BJ (cell line): ENCODE measurements at regions not wholly inside any gene's neighbourhood (a gene's known extent, or its start where the extent isn't known, plus 50 kb on each side); places are given as distances from the start of the nearest gene placed in this dataset.

Source experiments
- CTCF ChIA-PET: fragments of 350-600 bp; formaldehyde crosslinking; extraction: SDS; loops from one replicate; lab custom pipeline; 2021; ENCODE audit warnings: antibody characterized with exemption, inconsistent platforms; lab: Yijun Ruan, JAX
- POLR2A ChIA-PET: fragments of 300-600 bp; sonication (Branson Sonifier 250); formaldehyde crosslinking; extraction: SDS; loops from one replicate; lab custom pipeline; 2021; ENCODE audit warnings: antibody characterized with exemption; lab: Charles Lee
- DNase-seq: peaks from one replicate; pipeline ENCODE4 v3.0.0-alpha.2; 2011; ENCODE audit warnings: low read depth
- H3K27me3 ChIP-seq: 2 replicates; pipeline ENCODE4 v1.6.0; 2011; ENCODE audit warnings: low read length; ENCODE audit not compliant: control insufficient read depth, insufficient read depth
- H3K36me3 ChIP-seq: 2 replicates; pipeline ENCODE4 v1.5.1; 2011; ENCODE audit warnings: low read length; ENCODE audit not compliant: control insufficient read depth, insufficient read depth
- H3K4me3 ChIP-seq: 2 replicates; pipeline ENCODE4 v1.5.1; 2011; ENCODE audit warnings: low read depth, mild to moderate bottlenecking, control low read depth, low read length
- TF ChIP-seq, protein P1 (sequence below): IDR thresholded peaks from 2 replicates; pipeline ENCODE4 v1.5.1; 2011; ENCODE audit warnings: low read depth, mild to moderate bottlenecking, control low read depth, inconsistent platforms, low read length, moderate library complexity; ENCODE audit not compliant: insufficient read depth

- POLR2A ChIA-PET = no interaction called here
- TF ChIP-seq, protein P1, sequence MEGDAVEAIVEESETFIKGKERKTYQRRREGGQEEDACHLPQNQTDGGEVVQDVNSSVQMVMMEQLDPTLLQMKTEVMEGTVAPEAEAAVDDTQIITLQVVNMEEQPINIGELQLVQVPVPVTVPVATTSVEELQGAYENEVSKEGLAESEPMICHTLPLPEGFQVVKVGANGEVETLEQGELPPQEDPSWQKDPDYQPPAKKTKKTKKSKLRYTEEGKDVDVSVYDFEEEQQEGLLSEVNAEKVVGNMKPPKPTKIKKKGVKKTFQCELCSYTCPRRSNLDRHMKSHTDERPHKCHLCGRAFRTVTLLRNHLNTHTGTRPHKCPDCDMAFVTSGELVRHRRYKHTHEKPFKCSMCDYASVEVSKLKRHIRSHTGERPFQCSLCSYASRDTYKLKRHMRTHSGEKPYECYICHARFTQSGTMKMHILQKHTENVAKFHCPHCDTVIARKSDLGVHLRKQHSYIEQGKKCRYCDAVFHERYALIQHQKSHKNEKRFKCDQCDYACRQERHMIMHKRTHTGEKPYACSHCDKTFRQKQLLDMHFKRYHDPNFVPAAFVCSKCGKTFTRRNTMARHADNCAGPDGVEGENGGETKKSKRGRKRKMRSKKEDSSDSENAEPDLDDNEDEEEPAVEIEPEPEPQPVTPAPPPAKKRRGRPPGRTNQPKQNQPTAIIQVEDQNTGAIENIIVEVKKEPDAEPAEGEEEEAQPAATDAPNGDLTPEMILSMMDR = no peak
- no peaks in the 10 kb centered on the region for H3K27me3 ChIP-seq
Observed at GRCh38 chr3:43865887-43866528, 175.3 kb downstream of the ABHD5 start.

DNA sequence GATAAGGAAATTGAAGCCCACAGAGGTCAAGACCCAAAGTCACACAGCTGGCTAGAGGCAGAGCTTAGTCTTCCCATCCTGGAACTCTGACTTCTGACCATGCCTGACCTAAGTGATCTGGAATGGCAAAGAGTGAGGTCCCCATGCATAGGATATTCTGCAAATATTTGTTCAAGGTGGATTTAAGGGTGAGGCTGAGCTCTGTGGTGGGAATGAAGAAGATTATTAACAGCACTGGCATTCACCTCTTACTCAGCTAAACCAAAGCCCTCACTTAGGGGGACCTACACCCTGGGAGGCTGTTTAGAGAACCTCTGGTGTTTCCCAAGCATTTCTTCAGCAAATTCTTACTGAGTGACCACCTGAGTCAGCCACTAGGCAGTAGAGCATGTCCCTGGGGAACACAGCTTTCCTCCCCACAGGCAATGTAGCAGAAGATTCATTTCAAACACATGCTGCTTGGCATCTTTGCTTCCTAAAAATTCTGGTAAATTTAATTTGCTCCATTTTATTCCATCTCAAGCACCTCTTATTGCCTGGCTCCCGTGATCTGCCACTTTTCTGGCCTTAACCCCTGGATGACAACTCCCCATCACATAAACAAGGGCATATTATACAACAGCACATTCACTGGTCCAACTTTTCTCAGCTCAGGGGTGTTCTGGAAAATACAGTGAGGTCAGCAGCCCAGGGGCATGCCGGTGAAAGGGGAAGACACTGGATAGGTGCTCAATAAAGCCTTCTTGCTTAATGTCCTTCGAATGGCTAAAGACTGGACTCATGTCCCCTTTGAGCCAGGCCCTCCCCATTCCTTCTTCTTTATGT lies 176.0 kb downstream of the ABHD5 start:
- ChIA-PET CTCF (interaction anchor here (0.6 to 6.4 kb wide), 4 partner anchors 10 to 331 kb away, joined by 3 to 57 read pairs (median 4); no protein-coding TSS in a partner anchor), POLR2A (no interaction called here)
- TF ChIP-seq, protein P1 = no peak
- DNase-seq = peak; percentile 65
- no peaks in the 10 kb centered on the region for H3K36me3 ChIP-seq
- H3K27me3 ChIP-seq = no peaks in the 10 kb centered on the region
- no peak overlapping the region for H3K4me3 ChIP-seq

More at GRCh38 chr3:43865887-43866528, 175.3 kb downstream of the ABHD5 start:
- no peak for DNase-seq
- Histone ChIP-seq H3K36me3 (no peaks in the 10 kb centered on the region), H3K4me3 (no peak overlapping the region)
- CTCF ChIA-PET = interaction anchor here (0.6 to 6.4 kb wide), 4 partner anchors 10 to 331 kb away, joined by 3 to 57 read pairs (median 4); no protein-coding TSS in a partner anchor

GRCh38 chr3:43867436-43868072 lies 176.8 kb downstream of the ABHD5 start:
- TF ChIP-seq, protein P1 = no peak
- Histone ChIP-seq H3K27me3 (no peaks in the 10 kb centered on the region), H3K36me3 (no peaks in the 10 kb centered on the region), H3K4me3 (no peak overlapping the region)
- peak; percentile 41 for DNase-seq
- ChIA-PET POLR2A (interaction anchor here (0.6 kb wide), 1 partner anchor 342 kb away, joined by 4 read pairs; no protein-coding TSS in a partner anchor), CTCF (interaction anchor here (1.3 to 6.4 kb wide), 3 partner anchors 11 to 23 kb away, joined by 3 to 57 read pairs (median 5); no protein-coding TSS in a partner anchor)

DNA sequence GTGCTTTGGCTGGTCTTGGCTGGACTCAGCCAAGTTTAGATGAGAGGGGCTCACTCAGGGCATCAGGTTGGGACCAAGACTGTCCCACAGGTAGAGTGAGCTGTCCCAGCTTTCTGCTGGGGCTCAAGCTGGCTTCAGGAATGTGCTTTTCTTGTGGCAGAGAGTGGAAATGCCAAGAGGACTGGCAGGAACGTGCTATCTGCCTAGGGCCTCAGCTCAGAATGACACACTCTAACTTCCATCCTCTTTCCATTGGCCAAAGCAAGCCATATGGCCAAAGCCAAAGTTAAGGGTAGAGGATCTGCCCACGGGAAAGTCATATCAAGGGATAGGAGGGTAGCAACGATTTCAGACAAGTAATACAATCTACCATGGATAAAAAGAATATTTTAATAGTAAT lies 178.8 kb downstream of the ABHD5 start:
- ChIA-PET POLR2A (no interaction called here), CTCF (interaction anchor here (0.9 to 6.4 kb wide), 6 partner anchors 10 to 127 kb away, joined by 3 to 57 read pairs (median 4); no protein-coding TSS in a partner anchor)
- H3K4me3 ChIP-seq = no peak overlapping the region

More for the DNA sequence above, 178.8 kb downstream of the ABHD5 start:
- Histone ChIP-seq H3K36me3 (no peaks in the 10 kb centered on the region), H3K27me3 (no peaks in the 10 kb centered on the region)
- no peak for DNase-seq
- TF ChIP-seq, protein P1 = no peak
